NCI-H524 (cell line): ENCODE measurements at regions not wholly inside any gene's neighbourhood (a gene's known extent, or its start where the extent isn't known, plus 50 kb on each side); places are given as distances from the start of the nearest gene placed in this dataset.
"Not testable (repeated sequence)": the region's sequence is repeated elsewhere in the genome, so short reads cannot be mapped to it uniquely, and the experiment has no call there.

Source experiments
- DNase-seq, 2 experiments: peaks; one replicate each; lab custom pipeline; 2025; lab: John Stamatoyannopoulos, UW

GRCh38 chr12:92987362-92987761 lies 58.3 kb upstream of the EEA1 start:
- DNase-seq: peak; percentile 1 to 65

GRCh38 chr12:92987846-92988621 lies 58.9 kb upstream of the EEA1 start:
- DNase-seq: no peak

- no peak for DNase-seq
Measured at GRCh38 chr12:92988622-92989130, 59.6 kb upstream of the EEA1 start.

GRCh38 chr12:92989715-92990484 lies 60.8 kb upstream of the EEA1 start:
- DNase-seq: no peak

GRCh38 chr12:92991134-92991533 lies 62.0 kb upstream of the EEA1 start:
- no peak for DNase-seq

- DNase-seq: no peak
Measured at GRCh38 chr12:92992041-92992440, 62.9 kb upstream of the EEA1 start.

- DNase-seq: no peak
Measured at GRCh38 chr12:92993259-92993658, 64.2 kb upstream of the EEA1 start.

- no peak for DNase-seq
Measured at GRCh38 chr12:92995258-92995903, 66.3 kb upstream of the EEA1 start.

- no peak for DNase-seq
Measured at GRCh38 chr12:93000026-93000425, 70.9 kb upstream of the EEA1 start.

- DNase-seq: no peak
Measured at GRCh38 chr12:93001407-93001806, 72.3 kb upstream of the EEA1 start.

- no peak for DNase-seq
Measured at GRCh38 chr12:93002293-93003054, 73.4 kb upstream of the EEA1 start.

- no peak for DNase-seq
Measured at GRCh38 chr12:93003531-93004239, 74.6 kb upstream of the EEA1 start.

- no peak for DNase-seq
Measured at GRCh38 chr12:93005928-93006392, 76.9 kb upstream of the EEA1 start.

- DNase-seq: no peak
Measured at GRCh38 chr12:93006471-93007208, 77.5 kb upstream of the EEA1 start.

- no peak for DNase-seq
Measured at GRCh38 chr12:93007544-93007943, 78.4 kb upstream of the EEA1 start.

GRCh38 chr12:93008044-93008778 lies 79.1 kb upstream of the EEA1 start:
- DNase-seq: no peak

GRCh38 chr12:93008880-93009279 lies 79.8 kb upstream of the EEA1 start:
- DNase-seq: not testable (repeated sequence)

GRCh38 chr12:93009533-93009932 lies 80.4 kb upstream of the EEA1 start:
- no peak for DNase-seq

GRCh38 chr12:93010461-93010860 lies 81.4 kb upstream of the EEA1 start:
- DNase-seq: no peak

GRCh38 chr12:93011100-93011499 lies 82.0 kb upstream of the EEA1 start:
- DNase-seq: no peak
